ENCODE measurements at regions not wholly inside any gene's neighbourhood (a gene's known extent, or its start where the extent isn't known, plus 50 kb on each side); places are given as distances from the start of the nearest gene placed in this dataset.
"Not testable (repeated sequence)": the region's sequence is repeated elsewhere in the genome, so short reads cannot be mapped to it uniquely, and the experiment has no call there.

GRCh38 chrX:130543603-130544325, 142.0 kb downstream of the RBMX2 start:
- Histone ChIP-seq H3K27ac (ENCODE audit: low read length) (no peak overlapping the region), H3K9ac (ENCODE audit: low read depth, low read length) (no peak overlapping the region), H3K79me2 (ENCODE audit: insufficient read depth, low read length) (no peaks in the 10 kb centered on the region), H3K36me3 (ENCODE audit: insufficient read depth, low read length) (no peaks in the 10 kb centered on the region), H3K4me3 (ENCODE audit: low read depth in 1 of 2, low read length in 2 of 2) (no peak overlapping the region), H3K9me3 (ENCODE audit: insufficient read depth, low read length, severe bottlenecking) (no peaks in the 10 kb centered on the region), H3K4me1 (ENCODE audit: insufficient read depth, low read length) (no peaks in the 10 kb centered on the region), H3K27me3 (ENCODE audit: insufficient read depth, low read length, poor library complexity) (no peaks in the 10 kb centered on the region), H3K4me2 (ENCODE audit: insufficient read depth, low read length) (no peak overlapping the region), H4K20me1 (ENCODE audit: insufficient read depth, low read length) (no peaks in the 10 kb centered on the region), H2AFZ (ENCODE audit: low read depth, low read length) (no peak overlapping the region)
- ATAC-seq (ENCODE audit: insufficient read depth, low read depth) (peak; percentile 50), DNase-seq (peak; percentile 5)
- no peak for TF ChIP-seq EZH2 (IDR thresholded peaks at IDR 0.05; ENCODE audit: borderline replicate concordance, low read depth, low read length, severe bottlenecking)
- TF ChIP-seq CTCF (IDR thresholded peaks at IDR 0.05; ENCODE audit: borderline replicate concordance, extremely low read depth, low read length, poor library complexity, severe bottlenecking), result peak; percentile 11

- H3K9ac ChIP-seq (ENCODE audit: low read depth, low read length), result no peak overlapping the region
- no peaks in the 10 kb centered on the region for H3K4me1 ChIP-seq (ENCODE audit: insufficient read depth, low read length)
- DNase-seq (no peak), ATAC-seq (ENCODE audit: insufficient read depth, low read depth) (no peak)
- H3K79me2 ChIP-seq (ENCODE audit: insufficient read depth, low read length), result no peaks in the 10 kb centered on the region
- no peaks in the 10 kb centered on the region for H3K36me3 ChIP-seq (ENCODE audit: insufficient read depth, low read length)
- no peaks in the 10 kb centered on the region for H3K27me3 ChIP-seq (ENCODE audit: insufficient read depth, low read length, poor library complexity)
- no peak overlapping the region for H3K27ac ChIP-seq (ENCODE audit: low read length)
- no peaks in the 10 kb centered on the region for H4K20me1 ChIP-seq (ENCODE audit: insufficient read depth, low read length)
- TF ChIP-seq EZH2 (IDR thresholded peaks at IDR 0.05; ENCODE audit: borderline replicate concordance, low read depth, low read length, severe bottlenecking), result no peak
- no peak for TF ChIP-seq CTCF (IDR thresholded peaks at IDR 0.05; ENCODE audit: borderline replicate concordance, extremely low read depth, low read length, poor library complexity, severe bottlenecking)
- H3K4me3 ChIP-seq (ENCODE audit: low read depth in 1 of 2, low read length in 2 of 2), result no peak overlapping the region
- H3K9me3 ChIP-seq (ENCODE audit: insufficient read depth, low read length, severe bottlenecking), result no peaks in the 10 kb centered on the region
- H2AFZ ChIP-seq (ENCODE audit: low read depth, low read length), result no peak overlapping the region
- no peak overlapping the region for H3K4me2 ChIP-seq (ENCODE audit: insufficient read depth, low read length)
Observed at GRCh38 chrX:130545796-130546195, 144.0 kb downstream of the RBMX2 start.

GRCh38 chrX:130549382-130549781, 147.6 kb downstream of the RBMX2 start:
- not testable (repeated sequence) for H4K20me1 ChIP-seq (ENCODE audit: insufficient read depth, low read length); H3K36me3 ChIP-seq (ENCODE audit: insufficient read depth, low read length); H2AFZ ChIP-seq (ENCODE audit: low read depth, low read length); H3K9ac ChIP-seq (ENCODE audit: low read depth, low read length); DNase-seq; H3K79me2 ChIP-seq (ENCODE audit: insufficient read depth, low read length); ATAC-seq (ENCODE audit: insufficient read depth, low read depth); H3K4me1 ChIP-seq (ENCODE audit: insufficient read depth, low read length); H3K9me3 ChIP-seq (ENCODE audit: insufficient read depth, low read length, severe bottlenecking); H3K27ac ChIP-seq (ENCODE audit: low read length); H3K4me3 ChIP-seq (ENCODE audit: low read depth in 1 of 2, low read length in 2 of 2); H3K4me2 ChIP-seq (ENCODE audit: insufficient read depth, low read length); H3K27me3 ChIP-seq (ENCODE audit: insufficient read depth, low read length, poor library complexity)

GRCh38 chrX:130550351-130550750, 148.6 kb downstream of the RBMX2 start:
- H3K27me3 ChIP-seq (ENCODE audit: insufficient read depth, low read length, poor library complexity), result peaks cover 2% of the 10 kb centered on the region
- TF ChIP-seq EZH2 (IDR thresholded peaks at IDR 0.05; ENCODE audit: borderline replicate concordance, low read depth, low read length, severe bottlenecking) (no peak), CTCF (IDR thresholded peaks at IDR 0.05; ENCODE audit: borderline replicate concordance, extremely low read depth, low read length, poor library complexity, severe bottlenecking) (no peak)
- no peaks in the 10 kb centered on the region for H3K9me3 ChIP-seq (ENCODE audit: insufficient read depth, low read length, severe bottlenecking)
- H4K20me1 ChIP-seq (ENCODE audit: insufficient read depth, low read length), result no peaks in the 10 kb centered on the region
- DNase-seq (no peak), ATAC-seq (ENCODE audit: insufficient read depth, low read depth) (no peak)
- H3K27ac ChIP-seq (ENCODE audit: low read length), result no peak overlapping the region
- H3K4me2 ChIP-seq (ENCODE audit: insufficient read depth, low read length), result no peak overlapping the region
- H3K9ac ChIP-seq (ENCODE audit: low read depth, low read length), result no peak overlapping the region
- no peak overlapping the region for H2AFZ ChIP-seq (ENCODE audit: low read depth, low read length)
- no peaks in the 10 kb centered on the region for H3K36me3 ChIP-seq (ENCODE audit: insufficient read depth, low read length)
- H3K79me2 ChIP-seq (ENCODE audit: insufficient read depth, low read length), result no peaks in the 10 kb centered on the region
- H3K4me1 ChIP-seq (ENCODE audit: insufficient read depth, low read length), result no peaks in the 10 kb centered on the region
- H3K4me3 ChIP-seq (ENCODE audit: low read depth in 1 of 2, low read length in 2 of 2), result no peak overlapping the region

Measured in DND-41 (cell line).